Common myeloid progenitor, CD34-positive (primary cell): ENCODE measurements at regions not wholly inside any gene's neighbourhood (a gene's known extent, or its start where the extent isn't known, plus 50 kb on each side); places are given as distances from the start of the nearest gene placed in this dataset.

Experiments used
- CTCF ChIA-PET: fragments of 350-600 bp; sonication (Branson Sonifier 250); formaldehyde crosslinking; loops from one replicate; lab custom pipeline; 2021; ENCODE audit warnings: antibody characterized with exemption; lab: Charles Lee
- POLR2A ChIA-PET: fragments of 350-600 bp; sonication (Branson Sonifier 250); formaldehyde crosslinking; loops from one replicate; lab custom pipeline; 2021; ENCODE audit warnings: antibody characterized with exemption; lab: Charles Lee
- DNase-seq, 3 donors: peaks; one replicate each; pipeline versions ENCODE4 v3.0.0 to v3.0.0-alpha.2; 2013
- H3K27ac ChIP-seq, 2 experiments: 1 replicate in 1 of 2; 2 replicates in 1 of 2; pipeline ENCODE4 v1.7.0; 2013; ENCODE audit warnings: inconsistent platforms in 2 of 2, low read length in 2 of 2, mild to moderate bottlenecking in 2 of 2, low read depth in 1 of 2, moderate library complexity in 1 of 2; ENCODE audit not compliant: severe bottlenecking in 2 of 2, insufficient read depth in 1 of 2, poor library complexity in 1 of 2
- H3K27me3 ChIP-seq, 5 experiments: replicated peaks in 2 of 5; 1 replicate in 3 of 5; 2 replicates in 2 of 5; pipeline versions ENCODE4 v1.6.1 to v1.7.0; 2013; ENCODE audit warnings: low read length in 4 of 5, mild to moderate bottlenecking in 2 of 5, moderate library complexity in 2 of 5, inconsistent platforms in 1 of 5; ENCODE audit not compliant: insufficient read depth in 5 of 5, control insufficient read depth in 4 of 5
- H3K36me3 ChIP-seq, 4 experiments: 1 replicate in 2 of 4; 2 replicates in 2 of 4; pipeline versions ENCODE4 v1.6.1 to v1.7.0; 2013; ENCODE audit warnings: low read length in 3 of 4, control low read depth in 1 of 4, mild to moderate bottlenecking in 1 of 4; ENCODE audit not compliant: control insufficient read depth in 4 of 4, insufficient read depth in 4 of 4
- H3K4me1 ChIP-seq, 4 experiments: 1 replicate in 3 of 4; 2 replicates in 1 of 4; pipeline versions ENCODE4 v1.6.1 to v1.7.1; 2013; ENCODE audit warnings: low read length in 3 of 4, mild to moderate bottlenecking in 3 of 4, control low read depth in 1 of 4, inconsistent platforms in 1 of 4, moderate library complexity in 1 of 4; ENCODE audit not compliant: control insufficient read depth in 4 of 4, insufficient read depth in 4 of 4; ENCODE audit errors: control extremely low read depth in 1 of 4
- H3K4me3 ChIP-seq, 7 experiments: 1 replicate in 4 of 7; 2 replicates in 3 of 7; pipeline versions ENCODE4 v1.5.1 to v1.7.0; 2013; ENCODE audit warnings: mild to moderate bottlenecking in 7 of 7, low read length in 6 of 7, moderate library complexity in 6 of 7, inconsistent platforms in 2 of 7, low read depth in 2 of 7, control low read depth in 1 of 7; ENCODE audit not compliant: insufficient read depth in 4 of 7, control insufficient read depth in 1 of 7; ENCODE audit errors: extremely low read depth in 1 of 7
- H3K9me3 ChIP-seq, 5 experiments: 1 replicate in 4 of 5; 2 replicates in 1 of 5; pipeline versions ENCODE4 v1.6.1 to v1.7.1; 2013; ENCODE audit warnings: low read length in 4 of 5, mild to moderate bottlenecking in 2 of 5, inconsistent platforms in 1 of 5, low read depth in 1 of 5, moderate library complexity in 1 of 5; ENCODE audit not compliant: control insufficient read depth in 4 of 5, insufficient read depth in 2 of 5; ENCODE audit errors: control extremely low read depth in 1 of 5
- WGBS: methylation state at CpG from one replicate; pipeline ENCODE4 v1.1.5; 2013; ENCODE audit not compliant: insufficient coverage; 5-methylcytosine and 5-hydroxymethylcytosine counted together

DNA sequence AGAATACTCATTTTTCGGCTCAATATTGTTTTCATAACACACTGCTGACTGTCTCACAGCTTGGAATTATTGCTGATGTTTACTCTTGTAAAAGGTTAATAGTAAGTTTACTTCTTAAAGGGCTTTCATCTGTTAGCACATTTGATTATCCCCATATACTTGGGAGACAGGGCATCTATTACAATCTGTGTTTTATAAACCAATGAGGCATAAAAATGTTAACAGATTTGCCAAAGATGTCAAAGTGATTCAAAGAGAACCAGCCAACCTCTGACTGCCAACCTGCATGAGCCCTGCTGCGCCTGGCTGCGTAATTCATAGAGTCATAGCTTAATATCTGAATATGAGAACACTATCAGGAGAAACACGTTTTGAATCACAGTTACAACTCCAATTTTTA, 665.6 kb downstream of the TRIML1 start:
- H3K4me3 ChIP-seq, result no peak overlapping the region
- WGBS, result 95% methylated on average over 3 of the region's 4 CpGs
- H3K4me1 ChIP-seq, result no peaks in the 10 kb centered on the region
- H3K27ac ChIP-seq, result no peak overlapping the region
- no peaks in the 10 kb centered on the region for H3K27me3 ChIP-seq
- ChIA-PET POLR2A (no interaction called here), CTCF (no interaction called here)
- no peaks in the 10 kb centered on the region for H3K9me3 ChIP-seq
- DNase-seq, result no peak
- H3K36me3 ChIP-seq, result no peaks in the 10 kb centered on the region

DNA sequence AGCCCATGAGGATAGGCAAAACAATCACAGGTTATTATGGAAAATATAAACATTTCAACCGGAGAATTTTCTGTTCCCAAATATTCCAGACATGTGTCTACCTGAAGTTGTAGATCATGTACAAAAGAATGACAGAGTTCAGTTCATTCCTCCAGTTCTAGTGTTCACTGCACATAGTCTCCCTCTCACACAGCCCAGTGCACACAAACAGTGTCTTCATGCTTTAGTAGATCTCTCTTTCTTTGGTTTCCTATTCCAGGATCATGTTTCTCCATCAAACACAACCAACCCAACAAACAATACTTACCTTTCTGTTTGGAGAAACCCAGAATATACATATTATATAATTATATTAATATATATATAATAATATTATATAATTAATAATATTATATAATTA, 671.9 kb downstream of the TRIML1 start:
- no peak overlapping the region for H3K4me3 ChIP-seq
- H3K36me3 ChIP-seq, result no peaks in the 10 kb centered on the region
- POLR2A ChIA-PET, result no interaction called here
- H3K4me1 ChIP-seq, result no peaks in the 10 kb centered on the region
- DNase-seq, result no peak
- peaks cover 0 to 2% (median 0%) of the 10 kb centered on the region in 5 experiments for H3K9me3 ChIP-seq
- no peaks in the 10 kb centered on the region for H3K27me3 ChIP-seq
- no peak overlapping the region for H3K27ac ChIP-seq
- WGBS, result 100% methylated on average over 1 of the region's 1 CpG
- CTCF ChIA-PET, result no interaction called here

DNA sequence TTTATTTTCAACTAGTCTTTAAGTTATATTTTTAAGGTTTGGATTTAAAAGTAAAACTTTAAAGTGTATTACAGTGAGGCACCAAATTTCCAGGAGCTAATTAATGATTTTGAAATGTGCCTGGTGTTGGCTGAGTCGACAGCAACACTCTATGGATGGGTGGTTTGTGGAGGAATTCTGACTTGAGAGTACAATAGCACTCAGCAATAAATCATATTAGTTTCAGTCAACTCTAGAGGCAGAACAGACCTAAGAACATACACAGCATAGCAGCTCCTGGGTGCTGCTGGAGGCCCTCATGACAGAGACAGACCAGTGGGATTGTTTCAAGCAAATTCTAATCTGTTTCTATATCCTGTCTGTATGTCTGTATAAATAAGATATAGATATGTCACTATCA, 673.4 kb downstream of the TRIML1 start:
- POLR2A ChIA-PET, result no interaction called here
- Histone ChIP-seq H3K36me3 (no peaks in the 10 kb centered on the region), H3K4me1 (no peaks in the 10 kb centered on the region), H3K27me3 (no peaks in the 10 kb centered on the region), H3K27ac (no peak overlapping the region), H3K9me3 (peaks cover 0 to 2% (median 0%) of the 10 kb centered on the region in 5 experiments), H3K4me3 (no peak overlapping the region)
- WGBS, result no CpG with 5 or more reads among the region's 1 CpG
- CTCF ChIA-PET, result no interaction called here
- DNase-seq, result no peak

DNA sequence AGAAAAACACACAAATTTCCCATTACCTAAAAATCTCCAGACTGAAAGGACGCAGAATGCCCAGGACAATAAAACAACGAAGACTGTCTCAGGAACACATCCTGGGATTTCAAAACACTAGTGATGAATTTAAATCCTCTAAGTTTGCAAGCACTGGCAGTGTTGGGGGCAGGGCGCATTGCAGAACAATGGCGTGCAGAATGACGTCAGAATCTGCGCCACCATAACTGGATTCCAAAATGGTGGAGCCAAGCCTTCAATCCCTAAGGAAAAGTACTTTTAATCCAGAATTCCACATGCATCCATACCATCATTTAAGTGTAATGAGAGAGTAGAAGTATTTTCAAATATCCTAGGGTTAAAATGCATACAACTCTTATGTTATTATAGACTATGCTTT, 679.1 kb downstream of the TRIML1 start:
- CTCF ChIA-PET, result no interaction called here
- no peaks in the 10 kb centered on the region for H3K27me3 ChIP-seq
- 100% methylated on average over 5 of the region's 6 CpGs for WGBS
- no peaks in the 10 kb centered on the region for H3K36me3 ChIP-seq
- no peak overlapping the region for H3K27ac ChIP-seq
- H3K4me1 ChIP-seq, result no peaks in the 10 kb centered on the region
- DNase-seq, result no peak
- no peak overlapping the region for H3K4me3 ChIP-seq
- H3K9me3 ChIP-seq, result peaks cover 0 to 2% (median 0%) of the 10 kb centered on the region in 5 experiments
- POLR2A ChIA-PET, result no interaction called here

DNA sequence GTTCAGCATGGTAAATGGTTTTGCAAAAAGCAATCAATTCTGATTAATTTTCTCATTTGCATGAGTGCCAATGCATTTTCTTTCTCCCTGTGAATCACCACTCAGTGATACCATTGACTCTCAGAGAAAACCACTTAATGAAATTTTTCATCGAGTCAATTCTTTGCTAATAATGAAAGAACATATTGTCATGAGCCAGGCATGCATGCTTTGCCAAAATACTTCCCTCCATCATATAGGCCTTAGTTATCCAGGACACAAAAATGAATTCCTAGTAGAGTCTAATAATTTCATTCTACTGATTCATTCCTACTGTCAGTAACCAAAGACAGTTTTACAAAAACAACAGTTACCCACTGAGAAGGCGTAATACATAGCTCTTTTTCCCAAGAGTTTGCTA, 680.0 kb downstream of the TRIML1 start:
- CTCF ChIA-PET, result no interaction called here
- POLR2A ChIA-PET, result no interaction called here
- H3K9me3 ChIP-seq, result no peaks in the 10 kb centered on the region
- WGBS, result no CpG with 5 or more reads among the region's 2 CpGs
- no peaks in the 10 kb centered on the region for H3K36me3 ChIP-seq
- no peaks in the 10 kb centered on the region for H3K27me3 ChIP-seq
- no peak for DNase-seq
- H3K4me1 ChIP-seq, result no peaks in the 10 kb centered on the region
- no peak overlapping the region for H3K4me3 ChIP-seq
- H3K27ac ChIP-seq, result no peak overlapping the region

DNA sequence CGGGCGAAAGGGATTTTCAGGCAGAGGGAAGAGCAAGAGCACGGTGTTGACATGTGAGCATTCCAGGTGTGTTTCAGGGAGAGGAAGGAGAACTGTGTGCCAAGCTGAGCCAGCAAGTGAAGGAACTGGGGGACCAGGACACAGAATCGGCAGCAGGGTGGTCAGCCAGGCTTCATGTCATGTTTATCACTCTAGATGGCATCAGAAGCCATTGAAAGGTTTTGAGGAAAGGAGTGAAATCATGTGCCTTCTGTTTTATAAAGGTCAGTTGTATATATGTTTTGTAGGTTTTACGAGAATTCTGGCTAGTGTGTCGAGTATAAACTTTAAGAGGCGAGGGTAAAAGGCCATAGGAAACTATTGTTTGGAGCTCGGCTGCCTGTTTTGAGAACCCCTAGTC, 682.3 kb downstream of the TRIML1 start:
- Histone ChIP-seq H3K27me3 (no peaks in the 10 kb centered on the region), H3K9me3 (no peaks in the 10 kb centered on the region), H3K4me3 (no peak overlapping the region), H3K4me1 (no peaks in the 10 kb centered on the region), H3K36me3 (no peaks in the 10 kb centered on the region), H3K27ac (no peak overlapping the region)
- no peak for DNase-seq
- POLR2A ChIA-PET, result no interaction called here
- 91% methylated on average over 8 of the region's 8 CpGs for WGBS
- CTCF ChIA-PET, result no interaction called here

DNA sequence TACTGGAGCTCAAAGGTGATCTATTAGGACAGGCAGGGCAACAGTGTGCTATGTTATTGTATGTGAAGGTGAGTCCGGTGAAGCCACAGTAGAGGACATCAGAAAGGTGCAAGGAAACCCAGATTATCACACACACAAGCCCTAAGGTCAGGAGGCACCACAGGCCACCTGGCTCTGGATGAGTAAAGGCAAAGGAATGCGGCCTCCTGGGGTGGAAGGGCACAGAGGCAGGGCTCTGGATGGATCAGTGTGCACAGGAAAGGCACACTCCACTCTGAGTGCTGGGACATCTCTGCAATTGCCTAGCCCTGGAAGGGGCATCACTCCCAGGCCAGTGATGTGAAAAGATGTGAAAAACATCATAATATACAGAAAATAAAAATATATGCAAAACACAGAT, 683.5 kb downstream of the TRIML1 start:
- POLR2A ChIA-PET, result no interaction called here
- Histone ChIP-seq H3K4me3 (no peak overlapping the region), H3K9me3 (no peaks in the 10 kb centered on the region), H3K4me1 (no peaks in the 10 kb centered on the region), H3K27ac (no peak overlapping the region), H3K27me3 (no peaks in the 10 kb centered on the region), H3K36me3 (no peaks in the 10 kb centered on the region)
- CTCF ChIA-PET, result no interaction called here
- WGBS, result 100% methylated on average over 1 of the region's 2 CpGs
- no peak for DNase-seq
